Transverse colon (tissue), 4 donors: ENCODE measurements at regions not wholly inside any gene's neighbourhood (a gene's known extent, or its start where the extent isn't known, plus 50 kb on each side); places are given as distances from the start of the nearest gene placed in this dataset.

Experiments
- DNase-seq: peaks from one replicate; pipeline ENCODE4 v3.0.0-alpha.2; 2019
- H3K27ac ChIP-seq, 4 donors: fragments of 200-600 bp; sonication (generic); 2 replicates each; pipeline ENCODE4 v1.5.1; 2016 to 2018; ENCODE audit warnings: inconsistent platforms in 4 of 4
- H3K27me3 ChIP-seq: fragments of 200-600 bp; sonication (generic); 2 replicates; pipeline ENCODE4 v1.5.1; 2017; ENCODE audit warnings: inconsistent platforms
- H3K36me3 ChIP-seq, 4 donors: fragments of 200-600 bp; sonication (generic); 2 replicates each; pipeline ENCODE4 v1.5.1; 2017 to 2019; ENCODE audit warnings: inconsistent platforms in 4 of 4
- H3K4me1 ChIP-seq, 4 donors: fragments of 200-600 bp; sonication (generic); 2 replicates each; pipeline ENCODE4 v1.5.1; 2017 to 2020; ENCODE audit warnings: inconsistent platforms in 4 of 4
- H3K4me3 ChIP-seq, 4 donors: fragments of 200-600 bp; sonication (generic); 1 replicate in 1 of 4; 2 replicates in 3 of 4; pipeline versions ENCODE4 v1.5.1 to v1.6.1; 2017 to 2019; ENCODE audit warnings: inconsistent platforms in 4 of 4
- H3K9me3 ChIP-seq, 2 donors: fragments of 200-600 bp; sonication (generic); 2 replicates each; pipeline ENCODE4 v1.5.1; 2017 to 2019; ENCODE audit warnings: inconsistent platforms in 2 of 2
- EP300 ChIP-seq: sonication (generic); formaldehyde crosslinking; IDR thresholded peaks from one replicate; pipeline ENCODE4 v1.6.1; 2017; ENCODE audit warnings: antibody characterized with exemption, low read depth
- POLR2A ChIP-seq: fragments of 450-650 bp; IDR thresholded peaks from one replicate; pipeline ENCODE4 v1.6.1; 2016; ENCODE audit warnings: antibody characterized with exemption, mild to moderate bottlenecking, moderate library complexity
- POLR2AphosphoS5 ChIP-seq, 3 donors: sonication (generic); formaldehyde crosslinking; IDR thresholded peaks; one replicate each; pipeline ENCODE4 v1.6.1; 2016; ENCODE audit warnings: antibody characterized with exemption in 3 of 3
- WGBS, 2 donors: methylation state at CpG; one replicate each; pipeline ENCODE4 v1.1.5; 2018; ENCODE audit warnings: low coverage in 1 of 2; 5-methylcytosine and 5-hydroxymethylcytosine counted together
- in situ Hi-C, 4 donors: fragments of 200-750 bp; cut with MboI; loops; one replicate each; pipeline versions ENCODE4 v1.15.0 to v1.15.1; 2017; ENCODE audit warnings: low sequenced_read_pairs in 3 of 4, low pct_ligation_motif_present in 1 of 4, low pct_unique_long_range_greater_than_20kb in 1 of 4
- intact Hi-C: fragments of 100-400 bp; cut with DNase I; formaldehyde crosslinking; loops from one replicate; pipeline ENCODE4 v1.15.1; 2023; ENCODE audit warnings: low total_unique reads
- TF ChIP-seq, protein P1 (sequence below), 5 experiments: fragments of 200-600 bp in 3 of 5; fragments of 450-650 bp in 2 of 5; sonication (generic) in 3 of 5; IDR thresholded peaks; 1 replicate in 2 of 5; 2 replicates in 3 of 5; pipeline ENCODE4 v1.5.1; 2016 to 2017; ENCODE audit warnings: antibody characterized with exemption in 5 of 5, inconsistent platforms in 3 of 5, mild to moderate bottlenecking in 2 of 5, moderate library complexity in 1 of 5

GRCh38 chr18:47677952-47678351, 252.5 kb downstream of the SMAD2 start:
- H3K9me3 ChIP-seq, result no peaks in the 10 kb centered on the region
- intact Hi-C loops (no loop called here), in situ Hi-C loops (no loop called here)
- DNase-seq, result no peak
- no peak overlapping the region for H3K4me3 ChIP-seq
- TF ChIP-seq POLR2A (no peak), POLR2AphosphoS5 (IDR thresholded peaks at IDR 0.05) (no peak), EP300 (no peak)
- TF ChIP-seq, protein P1, sequence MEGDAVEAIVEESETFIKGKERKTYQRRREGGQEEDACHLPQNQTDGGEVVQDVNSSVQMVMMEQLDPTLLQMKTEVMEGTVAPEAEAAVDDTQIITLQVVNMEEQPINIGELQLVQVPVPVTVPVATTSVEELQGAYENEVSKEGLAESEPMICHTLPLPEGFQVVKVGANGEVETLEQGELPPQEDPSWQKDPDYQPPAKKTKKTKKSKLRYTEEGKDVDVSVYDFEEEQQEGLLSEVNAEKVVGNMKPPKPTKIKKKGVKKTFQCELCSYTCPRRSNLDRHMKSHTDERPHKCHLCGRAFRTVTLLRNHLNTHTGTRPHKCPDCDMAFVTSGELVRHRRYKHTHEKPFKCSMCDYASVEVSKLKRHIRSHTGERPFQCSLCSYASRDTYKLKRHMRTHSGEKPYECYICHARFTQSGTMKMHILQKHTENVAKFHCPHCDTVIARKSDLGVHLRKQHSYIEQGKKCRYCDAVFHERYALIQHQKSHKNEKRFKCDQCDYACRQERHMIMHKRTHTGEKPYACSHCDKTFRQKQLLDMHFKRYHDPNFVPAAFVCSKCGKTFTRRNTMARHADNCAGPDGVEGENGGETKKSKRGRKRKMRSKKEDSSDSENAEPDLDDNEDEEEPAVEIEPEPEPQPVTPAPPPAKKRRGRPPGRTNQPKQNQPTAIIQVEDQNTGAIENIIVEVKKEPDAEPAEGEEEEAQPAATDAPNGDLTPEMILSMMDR (IDR thresholded peaks at IDR 0.05), result no peak
- no peaks in the 10 kb centered on the region for H3K4me1 ChIP-seq
- no peaks in the 10 kb centered on the region for H3K27me3 ChIP-seq
- no peak overlapping the region for H3K27ac ChIP-seq
- no peaks in the 10 kb centered on the region for H3K36me3 ChIP-seq
- 83% methylated on average over 1 to 3 of the region's 3 CpGs for WGBS, 2 donors

DNA sequence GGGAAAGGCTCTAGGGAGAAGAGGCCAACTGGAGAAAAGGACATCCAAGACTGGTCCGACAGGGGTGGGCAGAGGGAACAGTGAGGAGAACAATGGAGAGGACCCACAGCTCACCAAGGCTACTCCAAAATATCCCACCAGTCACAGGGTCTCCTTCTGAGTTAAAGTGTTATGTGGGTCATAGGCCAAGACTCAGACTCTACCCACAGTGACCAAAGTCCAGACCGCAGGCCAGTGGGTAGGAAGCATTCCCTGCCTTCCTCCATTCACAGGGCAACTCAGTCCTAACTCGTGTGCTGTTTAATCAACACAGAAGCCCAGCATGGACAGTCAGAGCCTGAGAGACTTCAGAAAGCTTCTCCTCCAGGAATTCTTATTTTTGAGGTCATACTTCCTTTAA, 260.6 kb downstream of the SMAD2 start:
- Histone ChIP-seq H3K4me1 (no peaks in the 10 kb centered on the region), H3K4me3 (no peak overlapping the region), H3K36me3 (no peaks in the 10 kb centered on the region), H3K27me3 (peaks cover 11% of the 10 kb centered on the region), H3K27ac (no peak overlapping the region), H3K9me3 (no peaks in the 10 kb centered on the region)
- TF ChIP-seq POLR2AphosphoS5 (IDR thresholded peaks at IDR 0.05) (no peak), POLR2A (no peak), EP300 (no peak)
- TF ChIP-seq, protein P1 (IDR thresholded peaks at IDR 0.05), result no peak
- in situ Hi-C loops, result no loop called here
- WGBS, 2 donors, result 70% methylated on average over 3 of the region's 3 CpGs; no CpG with 5 or more reads in 1 of the 2 donors
- intact Hi-C loops, result no loop called here
- no peak for DNase-seq

DNA sequence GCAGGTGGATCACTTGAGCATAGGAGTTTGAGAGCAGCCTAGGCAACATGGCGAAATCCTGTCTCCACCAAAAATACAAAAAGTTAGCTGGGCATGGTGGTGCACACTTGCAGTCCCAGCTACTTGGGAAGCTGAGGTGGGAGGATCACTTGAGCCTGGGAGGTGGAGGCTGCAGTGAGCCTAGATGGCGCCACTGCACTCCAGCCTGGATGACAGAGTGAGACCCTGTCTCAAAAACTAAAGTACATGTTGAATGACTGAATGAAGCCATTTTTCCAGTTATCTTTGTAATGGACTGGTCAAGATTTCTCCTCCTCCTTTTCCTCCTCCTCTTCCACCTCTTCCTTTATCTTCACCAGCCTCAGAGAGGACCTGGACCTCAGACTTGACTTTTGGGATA, 272.0 kb downstream of the SMAD2 start:
- H3K36me3 ChIP-seq, result no peaks in the 10 kb centered on the region
- no peaks in the 10 kb centered on the region for H3K27me3 ChIP-seq
- TF ChIP-seq EP300, result no peak
- TF ChIP-seq, protein P1 (IDR thresholded peaks at IDR 0.05), result no peak
- TF ChIP-seq POLR2AphosphoS5 (IDR thresholded peaks at IDR 0.05), result no peak
- TF ChIP-seq POLR2A, result no peak
- intact Hi-C loops, result no loop called here
- no peaks in the 10 kb centered on the region for H3K4me1 ChIP-seq
- DNase-seq, result no peak
- no peak overlapping the region for H3K4me3 ChIP-seq
- no peaks in the 10 kb centered on the region for H3K9me3 ChIP-seq
- no peak overlapping the region for H3K27ac ChIP-seq
- 60 to 79% methylated on average over 1 to 2 of the region's 2 CpGs for WGBS, 2 donors
- in situ Hi-C loops, result no loop called here

GRCh38 chr18:47654988-47655387, 275.5 kb downstream of the SMAD2 start:
- Histone ChIP-seq H3K4me1 (no peaks in the 10 kb centered on the region), H3K27ac (no peak overlapping the region), H3K27me3 (no peaks in the 10 kb centered on the region), H3K36me3 (no peaks in the 10 kb centered on the region), H3K9me3 (no peaks in the 10 kb centered on the region), H3K4me3 (no peak overlapping the region)
- TF ChIP-seq EP300, result no peak
- no peak for TF ChIP-seq POLR2A
- TF ChIP-seq, protein P1 (IDR thresholded peaks at IDR 0.05), result no peak
- TF ChIP-seq POLR2AphosphoS5 (IDR thresholded peaks at IDR 0.05), result no peak
- in situ Hi-C loops, result no loop called here
- intact Hi-C loops, result no loop called here
- no peak for DNase-seq
